SK-N-SH (cell line): ENCODE measurements at regions not wholly inside any gene's neighbourhood (a gene's known extent, or its start where the extent isn't known, plus 50 kb on each side); places are given as distances from the start of the nearest gene placed in this dataset.

Experiments
- CTCF ChIA-PET: fragments of 300-600, 350-600 bp; formaldehyde crosslinking; extraction: SDS; loops from one replicate; lab custom pipeline; 2021; lab: Yijun Ruan, JAX
- POLR2A ChIA-PET: fragments of 350-600 bp; sonication (Branson Sonifier 250); formaldehyde crosslinking; extraction: SDS; loops from one replicate; lab custom pipeline; 2020; ENCODE audit warnings: antibody characterized with exemption, inconsistent platforms; lab: Yijun Ruan, JAX
- DNase-seq: peaks from one replicate; pipeline ENCODE4 v3.0.0; 2012
- H2AFZ ChIP-seq: fragments of 200-600 bp; sonication (generic); 2 replicates; pipeline ENCODE4 v1.8.1; 2016; ENCODE audit warnings: antibody characterized with exemption, mild to moderate bottlenecking, low read depth
- H3F3A ChIP-seq: fragments of 200-600 bp; sonication (generic); replicated peaks from 2 replicates; pipeline ENCODE3; 2016; ENCODE audit warnings: antibody characterized with exemption, mild to moderate bottlenecking; ENCODE audit not compliant: insufficient read depth
- H3K27ac ChIP-seq, 2 experiments: fragments of 200-500 bp in 1 of 2; fragments of 200-600 bp in 1 of 2; sonication (Bioruptor generic) in 1 of 2; sonication (generic), shearing (Covaris generic) in 1 of 2; 2 replicates each; pipeline versions ENCODE4 v1.5.1 to v1.6.1; 2014 to 2016; ENCODE audit warnings: low read depth in 2 of 2, inconsistent platforms in 1 of 2, low read length in 1 of 2, mild to moderate bottlenecking in 1 of 2, mixed read lengths in 1 of 2
- H3K27me3 ChIP-seq: fragments of 200-600 bp; sonication (generic), shearing (Covaris generic); 2 replicates; pipeline ENCODE4 v1.6.1; 2016; ENCODE audit warnings: mixed run types; ENCODE audit not compliant: insufficient read depth
- H3K36me3 ChIP-seq, 2 experiments: fragments of 200-500 bp in 1 of 2; fragments of 200-600 bp in 1 of 2; sonication (Bioruptor generic) in 1 of 2; sonication (generic) in 1 of 2; replicated peaks in 1 of 2; 2 replicates each; pipeline versions ENCODE3 to v1.5.1; 2014 to 2016; ENCODE audit warnings: low read length in 1 of 2, mild to moderate bottlenecking in 1 of 2; ENCODE audit not compliant: insufficient read depth in 2 of 2, control insufficient read depth in 1 of 2
- H3K4me1 ChIP-seq, 2 experiments: fragments of 200-500 bp in 1 of 2; fragments of 200-600 bp in 1 of 2; sonication (Bioruptor generic) in 1 of 2; sonication (generic), shearing (Covaris generic) in 1 of 2; 2 replicates each; pipeline versions ENCODE4 v1.5.1 to v1.6.1; 2014 to 2016; ENCODE audit warnings: low read depth in 1 of 2, low read length in 1 of 2, mixed run types in 1 of 2; ENCODE audit not compliant: insufficient read depth in 2 of 2, control insufficient read depth in 1 of 2
- H3K4me2 ChIP-seq: fragments of 200-600 bp; sonication (generic), shearing (Covaris generic); 2 replicates; pipeline ENCODE4 v1.6.1; 2017; ENCODE audit warnings: mixed run types
- H3K4me3 ChIP-seq, 2 experiments: fragments of 200-500 bp in 1 of 2; fragments of 200-600 bp in 1 of 2; sonication (Bioruptor generic) in 1 of 2; sonication (generic), shearing (Covaris generic) in 1 of 2; 2 replicates each; pipeline versions ENCODE4 v1.5.1 to v1.8.1; 2014 to 2016; ENCODE audit warnings: low read depth in 2 of 2, inconsistent platforms in 1 of 2, low read length in 1 of 2, mild to moderate bottlenecking in 1 of 2, mixed read lengths in 1 of 2, moderate library complexity in 1 of 2
- H3K79me2 ChIP-seq: fragments of 200-600 bp; sonication (generic); 2 replicates; pipeline ENCODE4 v1.8.1; 2017; ENCODE audit warnings: mild to moderate bottlenecking; ENCODE audit not compliant: insufficient read depth
- H3K9ac ChIP-seq: fragments of 200-600 bp; sonication (generic); 2 replicates; pipeline ENCODE4 v1.6.1; 2017; ENCODE audit warnings: mixed run types
- H3K9me2 ChIP-seq: fragments of 200-600 bp; sonication (generic); 2 replicates; pipeline ENCODE4 v1.6.1; 2017; ENCODE audit warnings: mixed run types
- H3K9me3 ChIP-seq: fragments of 200-600 bp; sonication (generic); 2 replicates; pipeline ENCODE4 v1.6.1; 2017; ENCODE audit warnings: mixed run types, mild to moderate bottlenecking, moderate library complexity
- H4K20me1 ChIP-seq: fragments of 200-600 bp; sonication (generic); 2 replicates; pipeline ENCODE4 v1.6.1; 2017; ENCODE audit warnings: mild to moderate bottlenecking, mixed run types; ENCODE audit not compliant: insufficient read depth
- CTCF ChIP-seq: fragments of 200-600 bp; sonication (generic); IDR thresholded peaks from 2 replicates; pipeline ENCODE4 v1.6.1; 2017; ENCODE audit warnings: antibody characterized with exemption, mild to moderate bottlenecking, moderate library complexity
- EP300 ChIP-seq, 2 experiments: IDR thresholded peaks; 2 replicates each; pipeline versions ENCODE4 v1.4.0 to v1.6.1; 2012; ENCODE audit warnings: borderline replicate concordance in 1 of 2, low read depth in 1 of 2, low read length in 1 of 2
- FOXJ3 ChIP-seq: sonication (generic); formaldehyde crosslinking; IDR thresholded peaks from 2 replicates; pipeline ENCODE4 v1.5.1; 2020; ENCODE audit warnings: mild to moderate bottlenecking, missing genetic modification reagents
- FOXM1 ChIP-seq: IDR thresholded peaks from 2 replicates; pipeline ENCODE4 v1.4.0; 2012; ENCODE audit warnings: low read depth, mild to moderate bottlenecking
- GATA2 ChIP-seq: sonication (generic); formaldehyde crosslinking; IDR thresholded peaks from 2 replicates; pipeline ENCODE4 v1.5.0; 2020; ENCODE audit warnings: mild to moderate bottlenecking, missing genetic modification reagents
- IRF3 ChIP-seq: fragments of 150-350 bp; IDR thresholded peaks from 2 replicates; pipeline ENCODE4 v1.6.1; 2016; ENCODE audit warnings: mild to moderate bottlenecking, low read depth, low read length
- MEF2A ChIP-seq: IDR thresholded peaks from 2 replicates; pipeline ENCODE4 v1.4.0; 2012; ENCODE audit warnings: low read depth, borderline replicate concordance
- MXI1 ChIP-seq: IDR thresholded peaks from 2 replicates; pipeline ENCODE4 v1.6.1; 2012; ENCODE audit warnings: mild to moderate bottlenecking, low read depth, low read length, improper control_type of control experiment
- POLR2AphosphoS5 ChIP-seq: IDR thresholded peaks from 2 replicates; pipeline ENCODE4 v1.6.1; 2012; ENCODE audit warnings: low read depth, low read length
- RAD21 ChIP-seq: IDR thresholded peaks from 2 replicates; pipeline ENCODE4 v1.6.1; 2012; ENCODE audit warnings: mild to moderate bottlenecking, low read length
- RCOR1 ChIP-seq: fragments of 150-350 bp; IDR thresholded peaks from 2 replicates; pipeline ENCODE4 v1.6.1; 2017; ENCODE audit warnings: antibody characterized with exemption, low read length
- TCF12 ChIP-seq: IDR thresholded peaks from 2 replicates; pipeline ENCODE4 v1.4.0; 2012
- YY1 ChIP-seq: IDR thresholded peaks from 2 replicates; pipeline ENCODE4 v1.4.0; 2012; ENCODE audit warnings: low read depth, mild to moderate bottlenecking
- WGBS: methylation state at CpG from one replicate; pipeline ENCODE4 v1.1.6; 2017; ENCODE audit warnings: low lambda C conversion rate; 5-methylcytosine and 5-hydroxymethylcytosine counted together
- TF ChIP-seq, protein P1 (sequence below): IDR thresholded peaks from 2 replicates; pipeline ENCODE4 v1.4.0; 2012; ENCODE audit warnings: low read depth, borderline replicate concordance
- TF ChIP-seq, protein P2 (sequence below): fragments of 150-350 bp; IDR thresholded peaks from 2 replicates; pipeline ENCODE4 v1.6.1; 2017; ENCODE audit warnings: antibody characterized with exemption, low read length, low read depth, borderline replicate concordance

GRCh38 chr5:102654559-102655349 is 100.4 kb upstream of the PAM start:
- TF ChIP-seq TCF12 (no peak), EP300 (IDR thresholded peaks at IDR 0.05; ENCODE audit: borderline replicate concordance in 1 of 2, low read depth in 1 of 2, low read length in 1 of 2) (no peak), GATA2 (CRISPR knock-in tag) (no peak), RCOR1 (no peak), POLR2AphosphoS5 (no peak), FOXJ3 (CRISPR knock-in tag) (no peak), IRF3 (no peak), RAD21 (no peak), MEF2A (no peak), CTCF (no peak), FOXM1 (no peak), YY1 (no peak), MXI1 (no peak)
- TF ChIP-seq, protein P1, sequence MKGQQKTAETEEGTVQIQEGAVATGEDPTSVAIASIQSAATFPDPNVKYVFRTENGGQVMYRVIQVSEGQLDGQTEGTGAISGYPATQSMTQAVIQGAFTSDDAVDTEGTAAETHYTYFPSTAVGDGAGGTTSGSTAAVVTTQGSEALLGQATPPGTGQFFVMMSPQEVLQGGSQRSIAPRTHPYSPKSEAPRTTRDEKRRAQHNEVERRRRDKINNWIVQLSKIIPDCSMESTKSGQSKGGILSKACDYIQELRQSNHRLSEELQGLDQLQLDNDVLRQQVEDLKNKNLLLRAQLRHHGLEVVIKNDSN, result no peak
- TF ChIP-seq, protein P2, sequence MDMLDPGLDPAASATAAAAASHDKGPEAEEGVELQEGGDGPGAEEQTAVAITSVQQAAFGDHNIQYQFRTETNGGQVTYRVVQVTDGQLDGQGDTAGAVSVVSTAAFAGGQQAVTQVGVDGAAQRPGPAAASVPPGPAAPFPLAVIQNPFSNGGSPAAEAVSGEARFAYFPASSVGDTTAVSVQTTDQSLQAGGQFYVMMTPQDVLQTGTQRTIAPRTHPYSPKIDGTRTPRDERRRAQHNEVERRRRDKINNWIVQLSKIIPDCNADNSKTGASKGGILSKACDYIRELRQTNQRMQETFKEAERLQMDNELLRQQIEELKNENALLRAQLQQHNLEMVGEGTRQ, result no peak
- no peaks in the 10 kb centered on the region for H3K79me2 ChIP-seq
- H3K4me1 ChIP-seq, result peaks cover 0 to 6% of the 10 kb centered on the region in 2 experiments; a peak in 2 of 4 replicates
- H3K4me3 ChIP-seq, result no peak overlapping the region
- H3K27ac ChIP-seq, result peak overlapping the region in 1 of 2 experiments; percentile 85; a peak in 2 of 4 replicates
- POLR2A ChIA-PET, result no interaction called here
- no peak overlapping the region for H2AFZ ChIP-seq
- H3K9me3 ChIP-seq, result no peaks in the 10 kb centered on the region
- no peaks in the 10 kb centered on the region for H3K9me2 ChIP-seq
- no peak overlapping the region for H3K9ac ChIP-seq
- no peaks in the 10 kb centered on the region for H3K36me3 ChIP-seq
- H3F3A ChIP-seq, result no peaks in the 10 kb centered on the region
- DNase-seq, result peak; percentile 14
- H3K4me2 ChIP-seq, result no peak overlapping the region
- H3K27me3 ChIP-seq, result no peaks in the 10 kb centered on the region
- H4K20me1 ChIP-seq, result no peaks in the 10 kb centered on the region
- WGBS, result 60% methylated on average over 1 of the region's 1 CpG
- CTCF ChIA-PET, result no interaction called here
